CD14-positive monocyte (primary cell): ENCODE measurements at regions not wholly inside any gene's neighbourhood (a gene's known extent, or its start where the extent isn't known, plus 50 kb on each side); places are given as distances from the start of the nearest gene placed in this dataset.

ENCODE experiments used
- DNase-seq, 3 donors: peaks; one replicate each; pipeline ENCODE4 v3.0.0-alpha.2; 2011 to 2022
- H2AFZ ChIP-seq: 2 replicates; pipeline ENCODE4 v1.6.0; 2012; ENCODE audit warnings: mild to moderate bottlenecking, low read depth, low read length, inconsistent platforms; ENCODE audit not compliant: insufficient read depth, poor library complexity, severe bottlenecking
- H3K27ac ChIP-seq, 2 donors: 1 replicate in 1 of 2; 2 replicates in 1 of 2; pipeline ENCODE4 v1.5.1; 2012 to 2013; ENCODE audit warnings: low read length in 2 of 2, control low read depth in 1 of 2, inconsistent platforms in 1 of 2, low read depth in 1 of 2, mild to moderate bottlenecking in 1 of 2
- H3K27me3 ChIP-seq, 2 donors: one replicate each; pipeline versions ENCODE4 v1.6.0 to v1.6.1; 2011 to 2013; ENCODE audit warnings: low read length in 2 of 2; ENCODE audit not compliant: control insufficient read depth in 2 of 2, insufficient read depth in 2 of 2
- H3K36me3 ChIP-seq, 2 donors: replicated peaks in 1 of 2; 1 replicate in 1 of 2; 2 replicates in 1 of 2; pipeline versions ENCODE4 v1.5.1 to v1.6.1; 2012 to 2013; ENCODE audit warnings: low read length in 2 of 2, control low read depth in 1 of 2, inconsistent platforms in 1 of 2, mild to moderate bottlenecking in 1 of 2; ENCODE audit not compliant: insufficient read depth in 2 of 2, control insufficient read depth in 1 of 2
- H3K4me1 ChIP-seq, 2 donors: 1 replicate in 1 of 2; 2 replicates in 1 of 2; pipeline versions ENCODE4 v1.5.1 to v1.6.1; 2012 to 2013; ENCODE audit warnings: low read length in 2 of 2, control low read depth in 1 of 2, inconsistent platforms in 1 of 2, mild to moderate bottlenecking in 1 of 2, moderate library complexity in 1 of 2; ENCODE audit not compliant: insufficient read depth in 2 of 2, control insufficient read depth in 1 of 2
- H3K4me2 ChIP-seq: replicated peaks from 2 replicates; pipeline ENCODE3; 2012; ENCODE audit warnings: low read length, moderate library complexity, mild to moderate bottlenecking; ENCODE audit not compliant: poor library complexity, severe bottlenecking; ENCODE audit errors: extremely low read depth
- H3K4me3 ChIP-seq, 3 experiments: fragments of 200-600 bp in 1 of 3; sonication (generic) in 1 of 3; replicated peaks in 1 of 3; 1 replicate in 2 of 3; 2 replicates in 1 of 3; pipeline ENCODE4 v1.5.1; 2011 to 2013; ENCODE audit warnings: low read length in 3 of 3, mild to moderate bottlenecking in 3 of 3, control low read depth in 2 of 3, low read depth in 2 of 3, inconsistent platforms in 1 of 3, moderate library complexity in 1 of 3
- H3K79me2 ChIP-seq: 2 replicates; pipeline ENCODE4 v1.6.0; 2012; ENCODE audit warnings: mild to moderate bottlenecking, control low read depth, inconsistent platforms, low read length, moderate library complexity; ENCODE audit not compliant: insufficient read depth
- H3K9ac ChIP-seq: 2 replicates; pipeline ENCODE4 v1.6.0; 2017; ENCODE audit warnings: low read length, mild to moderate bottlenecking; ENCODE audit not compliant: insufficient read depth, poor library complexity, severe bottlenecking
- H3K9me3 ChIP-seq, 2 donors: replicated peaks in 1 of 2; 1 replicate in 1 of 2; 2 replicates in 1 of 2; pipeline versions ENCODE4 v1.5.1 to v1.6.1; 2012 to 2013; ENCODE audit warnings: low read length in 2 of 2, control low read depth in 1 of 2; ENCODE audit not compliant: control insufficient read depth in 1 of 2, insufficient read depth in 1 of 2
- H4K20me1 ChIP-seq: 2 replicates; pipeline ENCODE4 v1.6.0; 2012; ENCODE audit warnings: mild to moderate bottlenecking, low read length, control low read depth, moderate library complexity; ENCODE audit not compliant: insufficient read depth
- H3K27ac Mint-ChIP-seq, 7 donors: one replicate each; pipeline ENCODE4 v1.8.0; 2020; ENCODE audit warnings: mild to moderate bottlenecking in 7 of 7, mixed read lengths in 7 of 7, moderate library complexity in 6 of 7, inconsistent platforms in 2 of 7
- H3K27me3 Mint-ChIP-seq, 3 donors: one replicate each; pipeline ENCODE4 v1.8.0; 2021 to 2022; ENCODE audit warnings: low read depth in 3 of 3, mild to moderate bottlenecking in 3 of 3, mixed read lengths in 3 of 3, moderate library complexity in 3 of 3, inconsistent platforms in 1 of 3
- H3K36me3 Mint-ChIP-seq, 2 donors: one replicate each; pipeline ENCODE4 v1.8.0; 2020; ENCODE audit warnings: mixed read lengths in 2 of 2, inconsistent platforms in 1 of 2, mild to moderate bottlenecking in 1 of 2
- H3K4me1 Mint-ChIP-seq: one replicate; pipeline ENCODE4 v1.8.0; 2020; ENCODE audit warnings: mild to moderate bottlenecking, mixed read lengths
- H3K4me3 Mint-ChIP-seq, 2 donors: one replicate each; pipeline ENCODE4 v1.8.0; 2020; ENCODE audit warnings: mild to moderate bottlenecking in 2 of 2, mixed read lengths in 2 of 2, moderate library complexity in 1 of 2
- H3K9me3 Mint-ChIP-seq, 7 donors: one replicate each; pipeline ENCODE4 v1.8.0; 2020 to 2022; ENCODE audit warnings: mixed read lengths in 7 of 7, mild to moderate bottlenecking in 6 of 7, moderate library complexity in 6 of 7, inconsistent platforms in 2 of 7
- WGBS: methylation state at CpG from one replicate; pipeline ENCODE4 v1.1.5; 2013; ENCODE audit warnings: missing lambda C conversion rate; ENCODE audit not compliant: insufficient coverage; 5-methylcytosine and 5-hydroxymethylcytosine counted together
- intact Hi-C, 2 donors: fragments of 100-400 bp; cut with micrococcal nuclease; formaldehyde crosslinking; loops; one replicate each; pipeline versions ENCODE4 v1.15.0 to v1.15.1; 2023
- TF ChIP-seq, protein P1 (sequence below): fragments of 200-600 bp; IDR thresholded peaks from one replicate; pipeline ENCODE4 v1.8.0; 2022; ENCODE audit warnings: antibody characterized with exemption, mild to moderate bottlenecking

DNA sequence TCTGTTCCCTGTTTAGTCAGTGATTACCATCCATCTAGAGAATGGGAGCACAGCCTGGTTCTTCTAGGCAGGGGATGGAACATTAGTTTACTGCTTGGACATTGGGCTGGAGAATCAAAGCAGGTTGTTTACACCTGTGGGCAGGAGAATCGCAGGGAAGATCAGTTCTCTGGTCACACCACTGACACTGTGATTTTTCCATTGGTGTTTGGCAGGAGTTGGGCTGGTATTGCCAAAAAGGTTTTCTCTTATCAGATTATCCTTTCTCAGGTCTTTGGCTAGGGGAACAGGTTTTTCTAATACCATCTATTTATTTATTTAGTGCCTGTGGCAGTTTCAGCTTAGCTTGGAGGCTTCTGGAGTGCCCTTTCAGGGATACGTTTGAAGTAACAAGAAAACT is 219.3 kb upstream of the GRIN3A start:
- Histone ChIP-seq H3K36me3 (no peaks in the 10 kb centered on the region), H3K27me3 (no peaks in the 10 kb centered on the region), H3K27ac (no peak overlapping the region), H3K79me2 (no peaks in the 10 kb centered on the region), H3K4me2 (no peak overlapping the region), H2AFZ (no peak overlapping the region), H3K4me3 (no peak overlapping the region), H3K4me1 (no peaks in the 10 kb centered on the region), H3K9me3 (no peaks in the 10 kb centered on the region), H4K20me1 (no peaks in the 10 kb centered on the region), H3K9ac (no peak overlapping the region)
- TF ChIP-seq, protein P1, sequence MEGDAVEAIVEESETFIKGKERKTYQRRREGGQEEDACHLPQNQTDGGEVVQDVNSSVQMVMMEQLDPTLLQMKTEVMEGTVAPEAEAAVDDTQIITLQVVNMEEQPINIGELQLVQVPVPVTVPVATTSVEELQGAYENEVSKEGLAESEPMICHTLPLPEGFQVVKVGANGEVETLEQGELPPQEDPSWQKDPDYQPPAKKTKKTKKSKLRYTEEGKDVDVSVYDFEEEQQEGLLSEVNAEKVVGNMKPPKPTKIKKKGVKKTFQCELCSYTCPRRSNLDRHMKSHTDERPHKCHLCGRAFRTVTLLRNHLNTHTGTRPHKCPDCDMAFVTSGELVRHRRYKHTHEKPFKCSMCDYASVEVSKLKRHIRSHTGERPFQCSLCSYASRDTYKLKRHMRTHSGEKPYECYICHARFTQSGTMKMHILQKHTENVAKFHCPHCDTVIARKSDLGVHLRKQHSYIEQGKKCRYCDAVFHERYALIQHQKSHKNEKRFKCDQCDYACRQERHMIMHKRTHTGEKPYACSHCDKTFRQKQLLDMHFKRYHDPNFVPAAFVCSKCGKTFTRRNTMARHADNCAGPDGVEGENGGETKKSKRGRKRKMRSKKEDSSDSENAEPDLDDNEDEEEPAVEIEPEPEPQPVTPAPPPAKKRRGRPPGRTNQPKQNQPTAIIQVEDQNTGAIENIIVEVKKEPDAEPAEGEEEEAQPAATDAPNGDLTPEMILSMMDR = no peak
- Mint-ChIP-seq H3K36me3 (no peaks in the 10 kb centered on the region), H3K9me3 (peaks cover 0 to 7% (median 2%) of the 10 kb centered on the region in 7 donors), H3K4me3 (no peak overlapping the region), H3K27me3 (no peaks in the 10 kb centered on the region), H3K4me1 (no peaks in the 10 kb centered on the region), H3K27ac (no peak overlapping the region)
- no CpG with 5 or more reads among the region's 2 CpGs for WGBS
- intact Hi-C loops = no loop called here
- DNase-seq = no peak

DNA sequence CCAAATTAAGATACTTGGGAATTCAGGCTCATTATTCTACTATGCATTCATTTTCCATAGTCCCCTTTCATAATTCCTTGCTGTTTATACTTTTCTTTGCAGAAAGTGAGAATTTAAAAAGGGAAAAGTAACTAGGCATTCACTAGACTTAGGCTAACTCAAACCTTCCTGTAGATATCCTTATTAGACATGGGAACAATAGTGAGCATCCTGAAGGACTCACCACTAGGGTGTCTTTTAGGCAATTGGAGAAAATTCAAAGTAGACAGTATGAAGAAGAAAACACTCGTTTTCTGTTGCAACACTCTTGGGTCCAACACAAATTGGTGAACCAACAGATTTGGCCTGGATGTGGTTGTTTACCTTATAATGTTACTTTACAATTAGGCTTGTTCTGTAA is 213.2 kb upstream of the GRIN3A start:
- H3K36me3 ChIP-seq = no peaks in the 10 kb centered on the region
- H3K4me2 ChIP-seq = no peak overlapping the region
- H3K4me3 ChIP-seq = no peak overlapping the region
- Mint-ChIP-seq H3K9me3 (peaks cover 3 to 18% (median 10%) of the 10 kb centered on the region in 7 donors), H3K4me1 (no peaks in the 10 kb centered on the region), H3K36me3 (no peaks in the 10 kb centered on the region), H3K27me3 (peaks cover 0 to 3% (median 0%) of the 10 kb centered on the region in 3 donors), H3K27ac (no peak overlapping the region), H3K4me3 (no peak overlapping the region)
- DNase-seq = no peak
- WGBS = no CpG with 5 or more reads among the region's 1 CpG
- H3K9me3 ChIP-seq = no peaks in the 10 kb centered on the region
- H2AFZ ChIP-seq = no peak overlapping the region
- H3K4me1 ChIP-seq = no peaks in the 10 kb centered on the region
- intact Hi-C loops = no loop called here
- no peaks in the 10 kb centered on the region for H3K79me2 ChIP-seq
- H3K27me3 ChIP-seq = no peaks in the 10 kb centered on the region
- H3K27ac ChIP-seq = no peak overlapping the region
- TF ChIP-seq, protein P1 = no peak
- no peak overlapping the region for H3K9ac ChIP-seq
- no peaks in the 10 kb centered on the region for H4K20me1 ChIP-seq
